GM23338 (cell line): ENCODE measurements at regions not wholly inside any gene's neighbourhood (a gene's known extent, or its start where the extent isn't known, plus 50 kb on each side); places are given as distances from the start of the nearest gene placed in this dataset.

Experiments used
- CTCF ChIP-seq, 2 experiments: fragments of 200-600 bp in 1 of 2; sonication (generic) in 1 of 2; conservative IDR thresholded peaks; 2 replicates each; pipeline versions ENCODE4 v1.5.1 to v1.6.1; 2016 to 2017; ENCODE audit warnings: antibody characterized with exemption in 2 of 2, low read depth in 2 of 2, mild to moderate bottlenecking in 2 of 2, moderate library complexity in 1 of 2
- EZH2 ChIP-seq: fragments of 200-600 bp; sonication (generic); IDR thresholded peaks from one replicate; pipeline ENCODE4 v1.8.0; 2017; ENCODE audit warnings: antibody characterized with exemption, mild to moderate bottlenecking, low read depth; ENCODE audit not compliant: unreplicated experiment
- REST ChIP-seq: IDR thresholded peaks from one replicate; pipeline ENCODE4 v1.6.1; 2018; ENCODE audit warnings: antibody characterized with exemption; ENCODE audit not compliant: unreplicated experiment

DNA sequence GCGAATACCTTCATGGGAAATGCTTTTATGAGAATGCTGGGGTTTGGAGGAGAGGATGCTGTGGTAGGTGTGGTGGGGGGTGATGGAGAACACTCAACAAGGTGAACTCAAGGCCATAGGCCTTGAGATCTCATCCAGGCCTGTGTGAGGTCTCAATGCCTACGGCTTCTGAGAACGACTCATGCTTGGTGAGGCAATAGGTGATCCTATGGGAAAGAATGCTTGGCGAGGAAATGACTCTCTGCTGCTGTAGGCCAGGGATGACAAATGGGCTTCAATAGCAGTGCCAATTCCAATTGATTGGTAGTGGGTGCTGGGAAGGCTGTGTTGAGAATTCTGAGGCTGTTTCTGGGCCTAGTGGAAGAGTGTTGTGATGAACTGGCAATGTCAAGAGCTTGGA is 280.2 kb upstream of the CLINT1 start:
- TF ChIP-seq CTCF (conservative IDR thresholded peaks at IDR 0.05; ENCODE audit: low read depth in 2 of 2) (no peak), EZH2 (no peak), REST (no peak)
